22Rv1 (cell line): ENCODE measurements at regions not wholly inside any gene's neighbourhood (a gene's known extent, or its start where the extent isn't known, plus 50 kb on each side); places are given as distances from the start of the nearest gene placed in this dataset.

Experiments
- CTCF ChIP-seq: fragments of 450-650 bp; IDR thresholded peaks from 2 replicates; pipeline ENCODE4 v1.5.1; 2017; ENCODE audit warnings: mild to moderate bottlenecking
- ZFX ChIP-seq: fragments of 450-650 bp; IDR thresholded peaks from 2 replicates; pipeline ENCODE4 v1.6.1; 2017; ENCODE audit warnings: antibody characterized with exemption, borderline replicate concordance

- TF ChIP-seq CTCF (no peak), ZFX (no peak)
Observed at GRCh38 chr3:187850258-187850921, 105.1 kb upstream of the BCL6 start.
